Kasumi-1 (cell line): ENCODE measurements at regions not wholly inside any gene's neighbourhood (a gene's known extent, or its start where the extent isn't known, plus 50 kb on each side); places are given as distances from the start of the nearest gene placed in this dataset.

Experiments
- DNase-seq, 2 experiments: peaks; one replicate each; lab custom pipeline; 2025; lab: John Stamatoyannopoulos, UW

DNA sequence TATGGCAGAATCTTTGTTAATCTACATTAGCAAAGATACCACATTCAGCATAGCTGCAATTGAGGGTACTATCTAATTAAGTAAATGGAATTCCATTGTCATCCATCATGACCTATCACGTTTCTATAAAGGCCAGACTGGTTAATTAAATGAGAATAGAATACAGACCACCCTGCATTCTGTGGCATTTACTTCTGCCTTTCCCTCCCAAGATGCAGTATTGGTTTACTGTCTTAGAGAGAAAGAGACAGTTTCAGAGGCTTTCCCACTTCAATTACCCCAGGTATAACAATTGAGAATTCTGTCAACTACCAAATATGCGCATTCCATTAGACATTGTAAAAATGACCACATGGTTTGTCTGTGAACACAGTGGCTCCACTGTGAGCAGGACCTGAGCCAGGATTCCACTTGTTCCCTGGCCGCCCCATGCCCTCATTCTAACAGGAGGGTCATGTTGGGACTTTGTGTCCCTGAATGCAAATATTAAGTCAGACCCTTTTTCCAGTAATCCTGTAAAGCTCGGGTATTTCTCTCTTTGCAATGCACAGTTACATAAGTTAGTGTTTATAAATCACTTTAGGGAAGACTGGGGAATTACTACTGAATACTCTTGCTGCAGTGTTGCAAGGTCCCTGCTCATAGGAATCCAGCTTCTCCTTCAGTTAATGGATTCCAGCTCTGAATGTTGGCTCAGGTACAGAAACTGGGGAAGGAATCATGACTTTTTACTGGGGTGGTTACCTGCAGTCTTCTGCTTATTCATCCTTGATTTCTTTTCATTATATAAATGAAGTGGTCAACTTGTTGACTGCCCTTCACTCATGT lies 261.0 kb downstream of the PDGFC start:
- no peak for DNase-seq

GRCh38 chr4:156705311-156705710 lies 266.3 kb downstream of the PDGFC start:
- DNase-seq: peak; percentile 4 to 5

DNA sequence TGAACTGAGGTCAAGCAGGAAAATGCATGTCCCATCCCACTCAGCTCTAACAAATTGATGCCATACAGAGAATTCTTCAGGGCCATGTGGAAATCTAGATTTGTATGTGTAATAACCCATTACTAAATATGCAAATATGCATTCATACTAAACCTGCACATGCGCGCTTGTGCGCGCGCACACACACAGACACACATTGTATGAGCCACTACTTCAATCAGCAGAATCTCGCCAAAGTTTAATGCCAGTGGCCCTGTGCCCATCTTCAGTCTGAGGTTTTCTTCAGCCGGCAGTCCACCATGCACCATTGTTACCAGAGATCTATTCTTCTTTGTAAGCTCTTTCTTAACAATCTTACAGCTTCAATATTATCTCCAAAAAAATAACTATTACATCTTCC lies 276.4 kb downstream of the PDGFC start:
- DNase-seq: no peak

DNA sequence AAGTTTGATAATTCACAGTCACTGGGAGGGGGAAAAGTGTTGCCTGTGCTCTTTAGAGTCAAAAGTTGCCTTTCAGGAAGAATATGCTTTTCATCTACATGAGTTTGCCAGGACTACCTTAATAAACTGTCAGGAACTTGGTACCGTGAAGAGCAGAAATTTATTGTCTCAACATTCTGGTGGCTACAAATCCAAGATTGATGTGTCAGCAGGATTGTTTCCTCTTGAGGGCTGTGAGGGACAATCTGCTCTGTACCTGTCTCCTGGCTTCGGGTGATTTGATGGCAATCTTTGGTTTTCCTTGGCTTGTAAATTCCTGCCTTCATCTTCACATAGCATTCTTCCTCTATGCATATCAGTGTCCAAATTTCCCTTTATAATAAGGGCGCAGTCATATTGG lies 277.2 kb downstream of the PDGFC start:
- DNase-seq: no peak

- DNase-seq: no peak
These were observed 278.0 kb downstream of the PDGFC start for GRCh38 chr4:156693557-156693956.

- DNase-seq: no peak
These were observed 279.6 kb downstream of the PDGFC start for GRCh38 chr4:156692016-156692415.

GRCh38 chr4:156690572-156690971 lies 281.0 kb downstream of the PDGFC start:
- no peak for DNase-seq

- no peak for DNase-seq
These were observed 285.5 kb downstream of the PDGFC start for GRCh38 chr4:156686120-156686519.

GRCh38 chr4:156685308-156685707 lies 286.3 kb downstream of the PDGFC start:
- DNase-seq: no peak

- no peak for DNase-seq
These were observed 293.9 kb downstream of the PDGFC start for GRCh38 chr4:156677656-156678055.

GRCh38 chr4:156677131-156677531 lies 294.5 kb downstream of the PDGFC start:
- DNase-seq: peak; percentile 16 to 22

DNA sequence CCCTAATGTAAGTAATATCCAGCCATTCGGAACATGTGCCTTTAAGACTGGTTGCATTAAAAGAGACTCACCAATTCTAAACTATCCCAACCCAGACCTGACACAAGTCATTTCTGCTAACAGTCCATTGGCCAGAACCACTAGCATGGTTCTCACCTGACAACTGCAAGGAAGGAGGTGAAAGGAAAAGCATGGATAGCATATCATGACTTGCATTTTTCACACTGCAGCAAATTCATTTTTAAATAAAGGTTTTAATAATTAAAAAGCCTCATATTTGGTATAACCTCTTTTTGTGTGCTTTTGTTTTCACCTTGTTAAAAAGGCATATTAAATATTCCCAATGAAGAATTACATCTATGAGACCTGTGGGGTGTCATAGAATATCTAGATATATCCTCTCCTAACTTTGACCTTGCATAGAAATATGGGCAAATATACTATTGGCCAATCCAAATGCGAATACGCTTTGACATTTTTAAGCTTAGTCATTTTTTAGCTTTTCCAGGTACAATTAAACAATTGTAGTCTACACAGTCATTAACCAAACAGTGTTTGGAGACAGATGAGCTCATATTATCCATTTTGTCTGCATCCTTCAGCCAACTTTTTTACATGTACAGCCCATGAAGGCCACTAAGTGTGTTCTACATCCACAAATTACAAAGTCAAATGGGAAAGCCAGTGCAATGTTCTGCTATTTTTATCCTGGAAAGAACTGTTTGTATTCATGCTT lies 295.3 kb downstream of the PDGFC start:
- no peak for DNase-seq

DNA sequence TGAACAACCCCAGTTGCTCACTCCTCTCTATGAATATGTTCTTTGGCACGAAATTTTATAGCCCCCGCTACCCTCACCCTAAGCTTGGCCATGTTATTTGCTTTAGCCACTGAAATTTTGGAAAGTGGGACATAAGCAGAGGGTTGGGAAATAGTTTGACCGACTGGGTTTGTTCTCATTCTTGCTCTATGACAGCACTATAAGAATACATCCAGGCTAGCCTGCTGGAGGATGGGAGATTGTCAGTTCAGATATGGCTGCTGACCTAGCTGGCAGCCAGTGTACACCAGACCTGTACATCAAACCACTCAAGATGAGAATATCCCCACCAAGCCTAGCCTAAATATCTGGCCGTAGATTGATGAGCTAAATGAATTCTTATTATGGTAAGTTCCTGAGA lies 298.1 kb downstream of the PDGFC start:
- no peak for DNase-seq

- no peak for DNase-seq
These were observed 298.9 kb downstream of the PDGFC start for GRCh38 chr4:156672492-156673305.

DNA sequence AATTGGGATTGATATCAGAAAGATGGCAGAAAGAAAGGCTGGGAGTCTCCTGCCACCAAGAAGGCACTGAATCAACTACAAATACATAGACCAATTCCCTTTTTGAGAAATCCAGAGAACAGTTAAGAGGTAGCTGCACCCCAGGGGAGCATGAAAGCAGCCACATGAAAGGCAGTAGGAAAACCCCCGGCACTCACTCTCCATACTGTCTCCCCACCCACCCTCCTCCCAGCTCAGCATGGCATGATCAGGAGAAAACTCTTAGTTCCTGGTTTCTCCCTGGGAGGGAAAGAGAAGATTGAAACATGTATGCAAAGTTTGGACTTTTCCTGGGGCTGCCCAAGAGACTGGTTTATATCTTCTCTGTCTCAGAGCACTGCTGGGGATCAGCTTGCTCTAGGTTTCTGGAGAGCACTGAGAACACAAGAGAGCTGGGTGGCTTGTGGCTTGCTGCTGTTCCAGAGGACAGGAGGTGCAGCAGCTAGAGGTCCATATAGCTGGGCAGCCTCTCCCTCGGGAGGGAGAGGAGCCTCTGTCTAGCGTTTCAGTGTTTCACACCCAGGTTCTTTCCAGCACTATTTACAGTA lies 305.7 kb downstream of the PDGFC start:
- no peak for DNase-seq

GRCh38 chr4:156663663-156664062 lies 307.9 kb downstream of the PDGFC start:
- no peak for DNase-seq

- DNase-seq: no peak
These were observed 308.7 kb downstream of the PDGFC start for GRCh38 chr4:156662921-156663320.

DNA sequence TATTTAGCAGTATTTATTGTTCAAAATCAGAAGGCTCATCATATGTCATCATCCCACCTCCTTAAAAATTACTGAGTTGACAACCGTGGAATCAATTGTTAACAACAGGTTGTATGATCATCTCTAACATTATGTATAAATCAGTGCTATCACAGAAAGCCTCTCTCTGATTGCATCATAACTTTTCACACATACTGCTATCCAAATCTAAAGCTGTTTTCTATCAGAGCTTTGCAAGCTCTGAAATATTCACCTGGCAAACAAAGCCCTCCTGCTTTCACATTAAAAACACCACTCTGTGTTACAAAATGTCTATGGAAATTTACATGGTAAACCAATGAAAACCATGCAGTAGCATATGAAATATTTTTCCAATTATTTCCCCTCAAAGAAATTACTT lies 310.0 kb downstream of the PDGFC start:
- no peak for DNase-seq

DNA sequence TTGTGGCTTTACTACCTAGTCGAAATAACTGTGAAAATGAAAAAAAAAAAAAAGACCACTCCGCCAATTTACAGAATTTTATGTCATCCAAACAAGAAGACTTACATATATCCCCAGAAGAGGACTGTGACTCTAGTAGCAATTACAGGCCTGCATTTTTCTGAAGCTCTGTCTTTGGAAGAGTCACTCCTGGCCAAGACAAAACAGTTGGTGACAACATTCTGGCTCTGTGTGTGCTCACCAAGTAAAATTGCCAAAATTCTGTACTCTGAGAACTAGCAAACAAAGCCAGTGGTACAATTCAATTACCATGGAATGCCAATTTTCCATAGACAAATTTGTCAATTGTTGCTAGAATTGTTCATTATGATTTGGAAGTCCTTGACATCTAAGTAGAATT lies 311.1 kb downstream of the PDGFC start:
- DNase-seq: no peak

- no peak for DNase-seq
These were observed 311.6 kb downstream of the PDGFC start for GRCh38 chr4:156659983-156660382.

GRCh38 chr4:156659570-156659969 lies 312.0 kb downstream of the PDGFC start:
- no peak for DNase-seq

- no peak for DNase-seq
These were observed 314.7 kb downstream of the PDGFC start for GRCh38 chr4:156656896-156657295.
